ENCODE measurements at regions not wholly inside any gene's neighbourhood (a gene's known extent, or its start where the extent isn't known, plus 50 kb on each side); places are given as distances from the start of the nearest gene placed in this dataset.

- DNase-seq (ENCODE audit: low spot score), result no peak
- no peak for FAIRE-seq
Observed at GRCh38 chr3:154775821-154776548, 304.1 kb upstream of the MME start.

- DNase-seq (ENCODE audit: low spot score) (no peak), FAIRE-seq (no peak)
Observed at GRCh38 chr3:154766765-154767503, 313.2 kb upstream of the MME start.

- FAIRE-seq (no peak), DNase-seq (ENCODE audit: low spot score) (no peak)
Observed at GRCh38 chr3:154764856-154765640, 315.1 kb upstream of the MME start.

- DNase-seq (ENCODE audit: low spot score) (no peak), FAIRE-seq (no peak)
Observed at GRCh38 chr3:154762486-154762885, 317.6 kb upstream of the MME start.

GRCh38 chr3:154759966-154760365 is 320.2 kb upstream of the MME start:
- no peak for FAIRE-seq
- DNase-seq (ENCODE audit: low spot score), result no peak

- peak; percentile 85 for FAIRE-seq
- DNase-seq (ENCODE audit: low spot score), result peak; percentile 43
Observed at GRCh38 chr3:154758109-154758868, 321.8 kb upstream of the MME start.

GRCh38 chr3:154753101-154753500 is 323.1 kb upstream of the GPR149 start:
- no peak for FAIRE-seq
- no peak for DNase-seq (ENCODE audit: low spot score)

GRCh38 chr3:154749514-154749913 is 319.5 kb upstream of the GPR149 start:
- no peak for DNase-seq (ENCODE audit: low spot score)
- no peak for FAIRE-seq

- FAIRE-seq (no peak), DNase-seq (ENCODE audit: low spot score) (no peak)
Observed at GRCh38 chr3:154745929-154746328, 315.9 kb upstream of the GPR149 start.

GRCh38 chr3:154745122-154745521 is 315.1 kb upstream of the GPR149 start:
- FAIRE-seq (no peak), DNase-seq (ENCODE audit: low spot score) (no peak)

GRCh38 chr3:154743418-154743817 is 313.4 kb upstream of the GPR149 start:
- no peak for FAIRE-seq
- no peak for DNase-seq (ENCODE audit: low spot score)

- FAIRE-seq, result no peak
Observed at GRCh38 chr3:154734468-154734867, 304.5 kb upstream of the GPR149 start.

GRCh38 chr3:154730186-154730585 is 300.2 kb upstream of the GPR149 start:
- no peak for DNase-seq (ENCODE audit: low spot score)
- no peak for FAIRE-seq

More at GRCh38 chr3:154734468-154734867, 304.5 kb upstream of the GPR149 start:
- DNase-seq (ENCODE audit: low spot score), result no peak

- FAIRE-seq (no peak), DNase-seq (ENCODE audit: low spot score) (no peak)
Observed at GRCh38 chr3:154729741-154730140, 299.8 kb upstream of the GPR149 start.

GRCh38 chr3:154728285-154728684 is 298.3 kb upstream of the GPR149 start:
- DNase-seq (ENCODE audit: low spot score) (no peak), FAIRE-seq (no peak)

GRCh38 chr3:154720921-154721320 is 290.9 kb upstream of the GPR149 start:
- no peak for DNase-seq (ENCODE audit: low spot score)
- no peak for FAIRE-seq

- DNase-seq (ENCODE audit: low spot score) (no peak), FAIRE-seq (no peak)
Observed at GRCh38 chr3:154718053-154718452, 288.1 kb upstream of the GPR149 start.

- no peak for FAIRE-seq
- no peak for DNase-seq (ENCODE audit: low spot score)
Observed at GRCh38 chr3:154716170-154716569, 286.2 kb upstream of the GPR149 start.

GRCh38 chr3:154708554-154708953 is 278.6 kb upstream of the GPR149 start:
- no peak for DNase-seq (ENCODE audit: low spot score)
- no peak for FAIRE-seq

- no peak for FAIRE-seq
- no peak for DNase-seq (ENCODE audit: low spot score)
Observed at GRCh38 chr3:154701055-154701454, 271.1 kb upstream of the GPR149 start.

- DNase-seq (ENCODE audit: low spot score) (no peak), FAIRE-seq (no peak)
Observed at GRCh38 chr3:154690413-154690812, 260.4 kb upstream of the GPR149 start.
